ENCODE measurements at regions not wholly inside any gene's neighbourhood (a gene's known extent, or its start where the extent isn't known, plus 50 kb on each side); places are given as distances from the start of the nearest gene placed in this dataset.

DNA sequence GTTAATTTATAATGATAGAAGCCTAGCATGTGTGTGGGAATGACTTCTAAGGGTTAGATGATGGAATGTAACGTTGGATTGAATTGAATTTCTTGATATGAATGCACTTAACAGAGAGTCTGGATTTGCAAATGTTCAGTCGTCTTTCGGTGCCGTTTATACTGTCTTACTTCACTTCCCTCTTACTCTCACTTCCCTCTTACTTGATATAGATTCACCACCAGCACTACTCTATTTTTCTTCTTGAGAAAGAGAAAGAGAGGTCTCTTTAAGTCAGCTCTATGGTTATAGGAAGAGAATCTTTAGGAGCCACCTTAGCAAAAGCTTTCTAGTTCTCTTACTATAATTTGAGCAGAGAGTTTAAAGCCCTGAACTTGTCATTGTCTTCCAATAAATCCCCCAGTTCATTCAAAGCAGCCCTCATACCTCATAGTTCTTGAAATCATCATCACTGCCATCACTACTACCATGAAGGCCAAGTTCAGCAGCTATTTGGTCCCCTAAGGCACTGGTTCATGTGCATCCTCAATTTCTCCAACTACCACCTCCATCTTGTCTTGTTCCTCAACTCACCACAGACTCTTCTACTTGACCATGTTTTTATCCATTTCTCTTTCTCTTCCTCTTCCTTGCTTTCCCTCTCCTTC is 501.7 kb upstream of the TCF4 start:
- TF ChIP-seq ZNF274 (IDR thresholded peaks at IDR 0.05; ENCODE audit: low read depth, low read length) (no peak), SUZ12 (IDR thresholded peaks at IDR 0.05; ENCODE audit: extremely low read depth, insufficient read depth, insufficient read length) (no peak), YY1 (IDR thresholded peaks at IDR 0.05; ENCODE audit: insufficient read depth, insufficient read length) (no peak)
